Activated effector memory CD4-positive, alpha-beta T cell treated with Interleukin-2 at 50 U/mL for 16 hours (primary cell): ENCODE measurements at regions not wholly inside any gene's neighbourhood (a gene's known extent, or its start where the extent isn't known, plus 50 kb on each side); places are given as distances from the start of the nearest gene placed in this dataset.
"Not testable (repeated sequence)": the region's sequence is repeated elsewhere in the genome, so short reads cannot be mapped to it uniquely, and the experiment has no call there.

Experiments
- DNase-seq: peaks from one replicate; pipeline ENCODE4 v3.0.0-alpha.2; 2020

DNA sequence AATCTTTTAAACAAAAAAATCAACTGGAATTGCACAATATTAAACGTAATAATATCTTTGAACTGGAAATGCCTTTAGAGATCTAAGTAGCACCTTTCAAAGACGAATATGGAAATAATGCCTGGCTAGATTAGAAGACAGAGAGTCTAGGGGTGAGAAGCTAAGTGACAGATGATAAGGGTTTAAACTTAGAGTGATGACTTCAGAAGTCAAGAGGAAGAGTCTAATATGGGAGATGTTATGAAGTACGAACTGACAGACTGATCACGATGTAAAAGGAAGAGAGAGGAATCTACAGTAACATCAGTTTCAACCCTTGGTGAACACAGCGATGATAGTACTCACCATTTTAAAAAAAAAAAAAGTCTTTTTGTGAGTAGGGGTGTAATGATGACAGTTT is 57.9 kb downstream of the HINT1 start:
- DNase-seq, result no peak

DNA sequence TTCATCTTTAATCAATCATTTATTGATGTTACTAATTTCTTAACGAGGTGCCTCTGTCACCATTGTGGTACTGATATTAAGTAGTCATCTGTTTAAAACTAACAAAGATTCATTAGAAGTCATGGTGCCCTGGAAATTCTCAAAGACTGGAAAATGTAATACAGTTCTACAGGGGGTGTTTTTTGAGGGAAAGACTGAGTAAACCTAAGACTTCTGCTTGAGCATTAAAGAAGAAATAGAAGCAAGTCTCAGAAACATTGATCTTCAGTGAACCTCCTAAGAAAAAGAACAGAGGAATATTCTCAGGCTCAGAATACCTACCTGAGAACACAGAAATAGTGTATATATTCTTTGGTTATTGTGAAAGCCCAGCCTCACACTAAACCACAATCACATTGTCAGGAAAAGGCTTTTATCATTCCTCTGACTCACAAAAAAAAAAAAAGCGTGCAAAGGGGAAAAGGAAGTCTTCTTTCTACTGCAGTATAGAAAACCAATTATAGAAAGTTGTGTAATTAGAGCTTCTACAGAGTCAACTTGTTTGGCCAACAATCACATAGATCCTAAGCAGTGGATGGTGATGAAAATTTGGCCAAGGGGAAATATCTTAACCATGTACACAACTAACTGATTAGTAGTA is 60.8 kb downstream of the HINT1 start:
- DNase-seq, result no peak

DNA sequence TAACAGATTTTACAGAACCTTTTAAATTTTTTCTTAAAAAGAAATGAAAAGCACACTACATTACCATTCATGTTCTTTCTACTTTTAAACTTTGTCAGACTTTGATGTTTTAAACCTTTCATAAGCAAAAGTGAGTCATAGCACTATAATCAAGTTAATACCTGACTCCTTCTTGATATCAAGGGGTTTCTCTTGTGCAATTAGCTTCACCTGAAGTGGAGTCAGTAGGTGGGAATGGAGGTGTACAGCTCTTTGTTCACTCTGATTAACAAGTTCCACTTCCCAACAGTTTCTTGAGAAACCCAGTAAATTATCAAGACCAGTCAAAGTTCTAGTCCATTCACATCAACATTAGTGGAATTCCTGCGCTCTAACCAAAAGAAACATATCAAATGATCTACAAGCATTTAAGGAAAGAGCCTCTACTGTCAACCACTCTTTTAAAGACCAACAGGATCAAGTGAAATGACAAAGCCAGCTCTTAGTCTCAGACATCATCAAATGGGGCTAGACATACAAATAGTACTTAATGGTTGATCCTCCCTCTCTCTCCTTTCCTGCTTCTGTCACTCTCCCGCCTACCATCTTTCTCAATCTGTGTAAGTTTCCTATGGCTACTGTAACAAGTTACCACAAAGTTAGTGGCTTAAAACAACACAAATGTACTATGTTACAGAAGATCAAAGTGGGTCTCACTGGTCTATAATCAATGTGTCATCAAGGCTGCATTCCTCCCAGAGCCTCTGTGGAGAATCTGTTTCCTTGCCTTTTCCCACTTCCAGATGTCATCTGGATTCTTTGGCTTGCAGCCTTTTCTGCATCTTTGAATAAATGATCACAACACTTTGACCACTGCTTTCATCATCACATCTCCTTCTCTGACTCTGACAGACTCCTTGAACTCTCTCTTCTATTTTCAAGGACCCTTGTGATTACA is 68.0 kb downstream of the HINT1 start:
- no peak for DNase-seq

DNA sequence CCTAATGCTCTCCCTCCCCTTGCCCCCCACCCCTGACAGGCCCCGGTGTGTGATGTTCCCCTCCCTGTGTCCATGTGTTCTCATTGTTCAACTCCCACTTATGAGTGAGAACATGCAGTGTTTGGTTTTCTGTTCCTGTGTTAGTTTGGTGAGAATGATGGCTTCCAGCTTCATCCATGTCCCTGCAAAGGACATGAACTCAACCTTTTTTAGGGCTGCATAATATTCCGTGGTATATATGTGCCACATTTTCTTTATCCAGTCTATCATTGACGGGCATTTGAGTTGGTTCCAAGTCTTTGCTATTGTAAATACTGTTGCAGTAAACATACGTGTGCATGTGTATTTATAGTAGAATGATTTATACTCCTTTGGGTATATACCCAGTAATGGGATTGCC is 69.5 kb downstream of the HINT1 start:
- DNase-seq, result not testable (repeated sequence)

DNA sequence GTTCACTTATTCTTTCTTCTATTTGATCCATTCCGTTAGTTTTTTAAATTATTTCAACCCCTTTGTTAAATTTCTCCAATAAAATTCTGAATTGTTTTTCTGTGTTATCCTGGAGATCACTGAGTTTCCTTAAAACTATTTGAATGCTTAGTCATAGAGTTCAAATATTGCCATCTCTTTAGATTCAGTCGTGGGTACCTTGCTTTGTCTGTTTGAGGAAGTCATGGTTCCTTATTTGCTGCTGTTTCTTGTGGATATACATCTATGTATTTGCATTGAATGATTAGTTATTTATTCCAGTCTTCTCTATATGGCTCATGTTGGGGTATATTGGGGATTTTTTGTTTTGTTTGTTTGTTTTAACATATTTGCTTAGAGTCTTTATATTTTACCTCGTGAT is 80.6 kb downstream of the HINT1 start:
- no peak for DNase-seq

DNA sequence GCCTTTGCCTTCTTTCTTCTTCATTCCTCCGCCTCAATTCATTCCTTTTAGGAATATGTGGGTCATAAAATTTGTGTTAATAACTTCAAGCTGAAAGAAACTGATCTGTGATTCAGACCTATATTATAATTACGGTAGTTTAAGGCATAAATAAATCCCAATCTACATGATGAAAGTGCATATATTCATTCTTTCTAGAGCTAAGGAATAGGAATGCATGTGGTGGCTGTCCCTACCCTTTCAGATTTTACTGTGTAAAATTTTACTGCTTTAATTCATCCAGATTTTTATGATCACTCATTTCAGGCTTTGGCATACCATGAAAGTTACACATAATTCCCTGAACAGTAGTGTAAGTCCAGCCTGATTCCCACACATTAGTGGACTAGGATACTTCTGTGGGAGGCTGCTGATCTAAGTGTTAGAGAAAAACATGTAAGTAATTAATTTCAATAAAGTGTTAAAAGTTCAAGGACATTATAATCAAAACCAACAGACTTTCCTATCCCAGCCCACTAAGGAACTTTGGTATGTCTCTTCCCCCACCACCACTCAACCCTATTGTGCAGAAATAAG is 83.1 kb downstream of the HINT1 start:
- no peak for DNase-seq

DNA sequence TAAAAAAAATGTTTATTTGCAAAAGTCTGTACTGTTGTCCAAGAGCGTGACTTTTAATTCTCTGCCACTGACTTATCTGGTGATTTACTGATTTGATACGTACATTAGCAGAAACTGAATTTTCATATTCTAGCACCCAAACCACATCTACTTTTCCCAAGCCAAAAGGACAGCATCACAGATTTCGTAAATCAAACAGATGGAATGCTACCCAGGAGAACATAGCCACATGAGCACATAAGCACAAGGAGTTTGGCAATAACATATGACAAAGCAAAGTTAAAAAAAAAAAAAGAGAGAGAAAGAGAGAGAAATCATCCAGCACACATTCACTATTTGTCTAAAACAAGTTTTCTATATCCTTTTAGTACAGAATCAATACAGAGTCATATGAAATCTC is 83.7 kb downstream of the HINT1 start:
- DNase-seq, result no peak

DNA sequence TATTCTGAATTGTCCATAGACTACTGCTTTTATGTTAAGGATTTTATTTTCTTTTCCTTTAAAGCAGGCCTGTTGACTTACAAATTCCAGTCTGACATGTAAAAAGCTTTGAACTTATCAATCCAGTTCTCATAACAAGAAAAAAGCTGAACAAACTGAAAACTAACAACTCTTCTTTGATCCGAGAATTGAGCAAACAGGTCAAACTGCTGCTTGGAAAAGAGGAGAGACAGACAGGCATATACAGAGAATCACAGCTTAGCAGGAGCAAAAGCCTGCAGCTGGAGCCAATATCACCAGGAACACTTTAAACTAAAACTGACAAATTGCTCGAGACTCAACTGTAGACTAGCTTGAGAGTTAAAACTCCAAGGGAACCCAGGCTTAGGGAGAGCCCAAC is 85.8 kb downstream of the HINT1 start:
- DNase-seq, result no peak

DNA sequence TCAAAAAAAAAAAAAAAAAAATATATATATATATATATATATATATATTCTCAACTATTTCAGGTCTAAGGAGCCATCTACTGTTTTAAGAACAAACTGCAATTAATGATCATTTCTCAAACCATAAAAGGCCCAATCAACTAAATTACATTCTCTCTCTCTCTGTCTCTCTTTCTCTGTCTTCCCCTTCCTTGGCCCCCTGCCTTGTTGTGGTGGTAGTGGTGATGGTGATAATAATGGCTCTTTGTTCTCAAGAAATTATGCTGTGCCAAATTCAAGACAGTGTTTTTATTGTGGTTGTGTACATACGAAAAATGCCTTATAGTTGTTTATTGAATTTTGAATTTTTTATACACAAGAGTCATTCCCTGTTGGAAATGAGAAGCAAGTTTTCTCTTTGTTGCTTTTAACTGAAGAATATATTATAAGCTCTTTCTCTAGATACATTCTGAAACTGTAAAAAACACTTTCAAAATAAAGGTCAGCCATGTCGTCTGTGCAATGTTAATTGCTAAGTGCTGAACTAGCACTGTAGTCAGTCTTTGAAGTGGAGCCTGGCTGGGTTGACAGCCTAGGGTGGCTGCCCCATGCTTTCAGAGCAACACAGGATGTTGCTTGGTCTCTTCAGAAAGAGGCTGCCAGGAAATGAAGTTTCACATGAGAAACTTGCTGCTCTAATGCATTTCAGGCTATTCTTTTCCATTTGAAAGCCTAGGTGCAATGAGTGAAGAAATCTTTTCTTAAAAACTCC is 96.0 kb downstream of the HINT1 start:
- peak; percentile 47 for DNase-seq

DNA sequence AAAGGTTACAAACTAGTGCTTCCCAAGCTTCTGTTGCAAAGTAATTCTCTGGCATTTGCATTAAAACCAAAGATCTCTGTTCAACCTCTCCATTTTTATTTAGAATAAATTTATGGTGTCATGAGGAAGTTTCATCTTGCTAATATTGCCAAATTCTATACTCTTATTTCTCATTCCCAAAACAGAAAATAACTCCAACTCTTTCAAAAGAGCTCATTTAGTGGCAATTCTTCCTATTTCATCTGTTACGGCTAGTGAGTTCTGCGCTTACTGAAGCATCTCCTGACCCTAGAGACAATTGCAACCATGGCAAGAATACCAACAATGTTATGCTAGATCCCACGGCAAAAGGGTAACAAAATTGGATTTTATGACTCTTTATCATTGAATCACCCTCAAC is 97.0 kb downstream of the HINT1 start:
- DNase-seq, result no peak

DNA sequence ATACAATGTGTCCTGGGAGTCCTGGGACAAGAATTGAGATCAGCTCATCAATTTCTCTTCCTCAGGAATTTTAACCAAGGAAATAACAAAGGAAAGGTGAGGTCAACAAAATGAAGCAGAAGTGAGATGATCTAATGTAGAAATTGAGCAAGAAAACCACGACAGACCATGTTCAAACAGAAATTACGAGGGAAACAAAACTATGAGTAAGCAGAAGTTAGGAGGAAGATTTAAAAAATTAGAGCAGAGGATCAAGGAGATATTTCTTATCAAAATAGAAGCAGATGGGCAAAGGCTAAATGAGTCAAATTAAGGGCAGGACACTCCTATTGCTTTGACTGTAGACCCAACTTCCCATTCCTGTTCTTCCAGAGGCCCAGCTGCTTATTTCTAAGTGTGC is 97.4 kb downstream of the HINT1 start:
- DNase-seq, result no peak

DNA sequence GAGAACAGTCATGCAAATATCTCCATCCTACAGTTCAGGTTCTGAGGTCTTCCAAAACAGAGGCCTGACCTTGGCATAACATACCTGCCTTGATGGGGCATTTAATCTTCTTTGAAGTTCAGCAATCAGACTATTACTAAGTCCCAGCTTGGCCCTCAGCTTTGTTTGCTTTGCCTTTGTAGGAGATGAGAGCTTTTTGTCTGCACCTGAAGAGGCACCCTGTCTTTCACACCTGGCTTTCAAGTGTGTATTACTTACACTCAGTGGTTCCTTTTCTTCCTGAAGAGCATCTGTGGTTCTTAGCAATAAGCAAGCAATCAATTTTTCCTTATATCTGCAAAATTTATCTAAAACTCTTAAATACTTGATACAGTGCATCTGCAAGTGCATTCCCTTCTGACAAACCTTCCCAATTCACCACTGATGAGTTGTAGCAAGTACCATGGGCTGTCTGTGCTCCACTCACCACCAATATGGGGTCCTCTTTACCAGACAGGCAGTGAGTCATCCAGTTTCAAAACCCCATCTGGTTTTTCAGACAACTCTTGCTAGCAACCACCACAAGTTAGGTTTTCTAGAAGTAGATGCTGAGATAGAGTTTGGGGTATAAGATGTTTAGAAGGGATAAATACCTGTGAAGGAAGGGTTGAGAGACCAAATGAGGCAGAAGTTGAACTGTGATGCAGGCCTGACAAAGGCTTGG is 100.2 kb downstream of the HINT1 start:
- no peak for DNase-seq

DNA sequence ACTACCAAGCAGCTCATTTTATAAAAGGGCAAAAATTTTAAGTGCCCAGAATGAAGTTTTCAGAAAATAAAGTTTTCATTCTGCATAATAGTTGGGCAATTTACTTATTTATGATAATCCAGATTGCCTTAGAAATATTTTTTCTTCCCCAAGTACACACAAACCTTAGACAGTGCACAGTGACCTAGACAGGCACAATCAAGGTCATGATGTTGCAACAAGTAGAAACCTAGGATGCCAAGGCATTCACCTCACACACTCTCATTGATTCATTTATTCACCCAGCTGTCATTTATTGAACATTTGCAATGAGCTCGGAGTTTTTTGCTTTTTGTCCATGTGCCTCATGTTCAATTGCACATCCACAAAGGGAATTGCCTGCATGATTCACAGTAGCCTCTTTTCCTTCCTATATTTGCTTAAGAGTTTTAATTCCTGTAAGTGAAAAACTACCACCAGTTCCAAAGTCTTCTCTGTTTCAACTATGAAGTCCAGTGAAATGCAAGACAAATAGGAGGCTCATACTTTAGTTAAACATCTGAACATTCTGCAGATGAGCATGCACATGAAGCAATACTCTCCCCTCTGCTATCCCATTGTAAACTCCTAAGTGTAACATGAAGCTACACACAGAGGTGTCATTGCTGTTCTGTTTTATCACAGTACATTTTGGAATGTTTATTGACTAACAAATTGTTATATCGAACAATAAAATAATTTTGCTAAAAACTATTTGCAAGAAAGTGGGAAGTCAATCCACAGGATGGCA is 122.9 kb downstream of the HINT1 start:
- no peak for DNase-seq

DNA sequence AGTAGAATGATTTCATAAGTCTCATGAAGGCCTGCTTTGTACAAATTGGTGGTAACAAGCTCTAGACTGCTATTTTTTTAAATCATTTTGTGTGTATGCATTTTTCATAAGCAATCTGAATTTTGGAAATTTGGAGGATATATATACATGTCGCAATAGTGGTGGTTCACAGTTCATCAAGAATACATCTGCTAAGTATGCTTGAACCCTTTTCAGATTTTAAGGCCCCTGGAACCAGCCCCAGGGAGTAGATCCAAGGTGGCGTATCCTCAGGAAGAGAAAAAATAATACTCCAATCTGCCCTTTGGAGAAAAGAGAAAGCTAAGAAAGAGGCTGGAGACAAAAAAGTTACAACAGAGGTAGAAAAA is 141.6 kb downstream of the HINT1 start:
- no peak for DNase-seq

DNA sequence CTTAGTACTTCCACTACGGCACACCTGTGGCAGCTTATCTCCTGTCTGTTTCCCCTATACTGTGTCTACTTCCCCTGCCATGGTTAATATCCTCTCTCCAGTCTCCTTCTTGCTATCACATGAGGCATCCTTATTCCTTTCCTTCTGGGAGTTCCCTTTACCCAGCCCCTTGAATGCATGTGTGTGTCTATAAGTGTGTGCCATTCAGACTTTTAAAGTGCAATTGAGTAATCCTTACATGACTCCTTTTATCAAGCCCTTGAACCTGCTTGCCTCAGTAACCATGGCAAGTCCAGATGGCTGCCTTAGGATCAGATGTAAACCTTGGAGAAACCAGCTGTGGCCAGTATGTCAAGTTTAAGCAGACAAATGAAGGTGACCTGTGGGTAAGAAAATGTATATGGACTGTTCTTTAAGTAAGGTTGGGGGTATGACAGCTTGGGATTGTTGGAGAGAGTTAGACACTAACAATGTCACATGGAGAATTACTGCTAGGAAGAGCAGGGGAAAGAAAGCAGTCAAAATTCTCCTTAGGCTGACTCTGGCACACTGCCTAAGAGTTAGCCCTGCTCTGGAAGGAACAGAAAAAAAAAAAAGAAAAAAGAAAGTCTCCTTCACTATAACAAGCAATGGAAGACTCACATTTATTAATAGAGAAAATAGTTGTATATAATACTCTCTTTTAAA is 142.1 kb downstream of the HINT1 start:
- DNase-seq, result no peak

DNA sequence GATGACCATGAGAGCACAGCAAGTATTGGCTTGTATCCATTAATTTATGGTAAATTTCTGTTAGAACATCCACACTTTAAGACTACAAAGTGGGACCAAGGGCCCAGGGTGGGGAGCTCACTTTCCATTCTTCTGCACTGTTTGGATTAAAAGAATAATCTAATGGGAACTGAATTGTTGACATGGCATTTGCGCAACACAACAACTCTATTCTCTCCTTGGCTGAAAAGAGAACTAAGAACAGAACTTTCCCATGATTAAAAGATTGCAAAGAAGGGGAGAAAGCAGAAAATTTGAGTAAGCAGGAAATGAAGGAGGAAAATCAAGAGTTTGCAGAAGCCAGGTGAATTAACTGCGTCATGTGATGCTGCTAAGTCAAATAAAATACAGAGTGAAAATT is 143.4 kb downstream of the HINT1 start:
- DNase-seq, result no peak

DNA sequence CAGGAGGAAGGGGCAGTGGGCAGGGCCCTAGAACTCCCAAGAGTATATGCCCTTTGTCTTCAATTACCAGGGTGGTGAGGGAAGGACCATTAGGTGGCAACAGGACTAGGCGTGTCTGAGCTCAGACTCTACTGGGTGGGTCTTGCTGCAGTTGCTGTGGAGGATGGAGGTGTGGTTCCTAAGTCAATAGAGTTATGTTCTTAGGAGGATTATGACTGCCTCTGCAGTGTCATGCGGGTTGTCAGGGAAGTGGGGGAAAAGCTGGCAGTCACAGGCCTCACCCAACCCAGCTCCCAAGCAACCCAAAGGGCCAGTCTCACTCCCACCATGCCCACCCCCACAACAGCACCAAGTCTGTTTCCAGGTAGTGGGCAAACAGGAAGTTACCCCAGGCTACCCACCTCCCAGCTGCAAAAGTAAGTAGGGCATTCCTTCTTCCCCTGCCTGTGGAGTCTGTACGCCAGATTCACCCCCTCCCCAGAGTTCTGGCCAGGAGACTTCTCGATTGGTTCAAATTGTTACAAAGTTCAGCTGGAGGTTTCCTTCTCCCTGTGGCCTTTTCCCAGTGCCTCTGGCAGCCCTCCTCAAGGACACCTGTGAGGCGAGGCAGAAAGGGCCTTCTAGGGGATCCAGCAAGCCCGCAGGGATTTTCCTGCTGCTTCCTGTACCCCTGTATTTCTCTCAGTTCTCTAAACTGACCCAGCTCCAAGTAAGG is 145.3 kb downstream of the HINT1 start:
- no peak for DNase-seq

DNA sequence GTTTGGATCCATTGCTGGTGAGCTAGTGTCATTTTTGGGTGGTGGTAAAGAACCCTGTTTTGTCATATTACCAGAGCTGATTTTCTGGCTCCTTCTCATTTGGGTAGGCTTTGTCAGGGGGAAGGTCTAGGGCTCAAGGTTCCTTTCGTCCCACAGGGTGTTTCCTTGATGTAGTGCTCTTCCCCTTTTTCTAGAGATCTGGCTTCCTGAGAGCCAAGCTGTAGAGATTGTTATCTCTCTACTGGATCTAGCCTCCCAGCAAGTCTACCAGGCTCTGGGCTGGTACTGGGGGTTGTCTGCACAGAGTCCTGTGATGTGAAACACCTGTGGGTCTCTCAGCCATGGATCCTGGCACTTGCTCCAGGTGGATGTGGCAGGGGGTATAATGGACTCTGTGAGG is 145.9 kb downstream of the HINT1 start:
- DNase-seq, result no peak

DNA sequence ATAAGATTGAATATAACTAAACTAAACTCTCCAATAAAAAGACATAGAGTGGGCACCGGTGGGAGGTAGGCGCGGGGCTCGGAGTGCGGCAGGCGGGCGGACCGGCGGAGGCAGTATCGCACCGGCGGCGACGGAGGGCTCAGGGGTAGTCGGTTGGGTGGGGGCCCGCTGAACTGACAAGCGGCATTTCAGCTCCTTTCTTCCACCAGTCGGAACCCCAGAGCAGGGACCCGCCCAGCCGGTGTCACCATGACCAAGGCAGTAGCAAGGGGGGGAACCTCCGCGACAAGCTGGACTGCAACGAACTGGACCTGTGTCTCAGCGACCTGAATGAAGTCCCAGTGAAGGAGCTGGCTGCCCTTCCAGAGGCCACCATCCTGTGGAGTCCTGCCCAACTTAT is 156.7 kb downstream of the HINT1 start:
- DNase-seq, result no peak

DNA sequence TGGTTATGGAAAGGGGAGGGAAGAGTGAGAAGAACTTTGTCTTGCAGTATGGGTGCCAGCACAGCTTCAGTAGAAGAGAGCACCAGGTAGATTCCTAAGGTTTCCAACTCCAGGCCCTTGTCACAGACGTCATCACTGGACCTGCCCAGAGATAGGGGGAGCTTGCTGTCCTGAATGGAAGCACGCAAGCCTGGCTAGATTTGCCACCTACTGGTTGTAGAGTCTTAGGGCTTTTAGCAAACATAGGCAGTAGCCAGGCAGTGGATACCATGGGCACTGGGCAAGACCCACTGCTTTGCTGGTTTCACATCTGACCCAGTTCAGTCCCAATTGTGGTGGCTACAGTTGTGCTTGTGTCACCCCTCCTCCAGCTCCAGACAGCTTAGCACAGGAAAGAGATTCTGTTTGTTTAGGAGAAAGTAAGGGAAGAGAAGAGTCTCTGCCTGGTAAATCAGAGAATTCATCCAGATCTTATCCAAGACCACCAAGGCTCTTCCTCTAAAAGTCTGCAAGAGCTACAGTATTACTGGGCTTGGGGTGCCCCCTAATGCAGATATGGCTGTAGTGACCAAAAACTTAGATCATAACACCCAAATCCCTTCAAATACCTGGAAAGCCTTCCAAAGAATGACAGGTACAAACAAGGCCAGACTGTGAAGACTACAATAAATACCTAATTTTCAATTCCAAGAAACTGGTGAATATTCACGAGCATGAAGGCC is 158.9 kb downstream of the HINT1 start:
- no peak for DNase-seq
